ENCODE measurements at regions not wholly inside any gene's neighbourhood (a gene's known extent, or its start where the extent isn't known, plus 50 kb on each side); places are given as distances from the start of the nearest gene placed in this dataset.

DNA sequence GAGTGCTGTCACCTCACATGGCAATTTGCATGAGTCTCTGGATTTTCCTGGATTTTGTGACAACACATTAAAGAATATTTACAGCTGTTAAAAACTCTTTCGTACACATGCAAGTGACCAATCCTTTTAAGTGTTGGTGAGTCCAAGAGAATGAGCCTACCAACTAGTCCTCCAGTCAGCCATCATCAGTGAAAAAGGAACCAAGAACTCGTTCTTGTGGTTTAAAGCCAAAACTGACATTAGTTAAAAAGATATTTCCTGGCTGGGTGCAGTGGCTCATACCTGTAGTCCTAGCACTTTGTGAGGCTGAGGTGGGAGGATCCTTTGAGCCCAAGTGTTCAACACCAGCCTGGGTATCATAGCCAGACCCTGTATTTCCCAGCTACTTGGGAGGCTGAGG, 215.4 kb upstream of the ITGA4 start:
- TF ChIP-seq, protein P1, sequence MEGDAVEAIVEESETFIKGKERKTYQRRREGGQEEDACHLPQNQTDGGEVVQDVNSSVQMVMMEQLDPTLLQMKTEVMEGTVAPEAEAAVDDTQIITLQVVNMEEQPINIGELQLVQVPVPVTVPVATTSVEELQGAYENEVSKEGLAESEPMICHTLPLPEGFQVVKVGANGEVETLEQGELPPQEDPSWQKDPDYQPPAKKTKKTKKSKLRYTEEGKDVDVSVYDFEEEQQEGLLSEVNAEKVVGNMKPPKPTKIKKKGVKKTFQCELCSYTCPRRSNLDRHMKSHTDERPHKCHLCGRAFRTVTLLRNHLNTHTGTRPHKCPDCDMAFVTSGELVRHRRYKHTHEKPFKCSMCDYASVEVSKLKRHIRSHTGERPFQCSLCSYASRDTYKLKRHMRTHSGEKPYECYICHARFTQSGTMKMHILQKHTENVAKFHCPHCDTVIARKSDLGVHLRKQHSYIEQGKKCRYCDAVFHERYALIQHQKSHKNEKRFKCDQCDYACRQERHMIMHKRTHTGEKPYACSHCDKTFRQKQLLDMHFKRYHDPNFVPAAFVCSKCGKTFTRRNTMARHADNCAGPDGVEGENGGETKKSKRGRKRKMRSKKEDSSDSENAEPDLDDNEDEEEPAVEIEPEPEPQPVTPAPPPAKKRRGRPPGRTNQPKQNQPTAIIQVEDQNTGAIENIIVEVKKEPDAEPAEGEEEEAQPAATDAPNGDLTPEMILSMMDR (IDR thresholded peaks at IDR 0.05 in 2 of 3, conservative IDR thresholded peaks at IDR 0.05 in 1 of 3; ENCODE audit: borderline replicate concordance in 1 of 3, insufficient read depth in 1 of 3, low read depth in 2 of 3, low read length in 2 of 3), result no peak
- no peak for TF ChIP-seq POLR2A (IDR thresholded peaks at IDR 0.05; ENCODE audit: borderline replicate concordance, extremely low read depth, insufficient read depth, insufficient read length)
- TF ChIP-seq, protein P2, sequence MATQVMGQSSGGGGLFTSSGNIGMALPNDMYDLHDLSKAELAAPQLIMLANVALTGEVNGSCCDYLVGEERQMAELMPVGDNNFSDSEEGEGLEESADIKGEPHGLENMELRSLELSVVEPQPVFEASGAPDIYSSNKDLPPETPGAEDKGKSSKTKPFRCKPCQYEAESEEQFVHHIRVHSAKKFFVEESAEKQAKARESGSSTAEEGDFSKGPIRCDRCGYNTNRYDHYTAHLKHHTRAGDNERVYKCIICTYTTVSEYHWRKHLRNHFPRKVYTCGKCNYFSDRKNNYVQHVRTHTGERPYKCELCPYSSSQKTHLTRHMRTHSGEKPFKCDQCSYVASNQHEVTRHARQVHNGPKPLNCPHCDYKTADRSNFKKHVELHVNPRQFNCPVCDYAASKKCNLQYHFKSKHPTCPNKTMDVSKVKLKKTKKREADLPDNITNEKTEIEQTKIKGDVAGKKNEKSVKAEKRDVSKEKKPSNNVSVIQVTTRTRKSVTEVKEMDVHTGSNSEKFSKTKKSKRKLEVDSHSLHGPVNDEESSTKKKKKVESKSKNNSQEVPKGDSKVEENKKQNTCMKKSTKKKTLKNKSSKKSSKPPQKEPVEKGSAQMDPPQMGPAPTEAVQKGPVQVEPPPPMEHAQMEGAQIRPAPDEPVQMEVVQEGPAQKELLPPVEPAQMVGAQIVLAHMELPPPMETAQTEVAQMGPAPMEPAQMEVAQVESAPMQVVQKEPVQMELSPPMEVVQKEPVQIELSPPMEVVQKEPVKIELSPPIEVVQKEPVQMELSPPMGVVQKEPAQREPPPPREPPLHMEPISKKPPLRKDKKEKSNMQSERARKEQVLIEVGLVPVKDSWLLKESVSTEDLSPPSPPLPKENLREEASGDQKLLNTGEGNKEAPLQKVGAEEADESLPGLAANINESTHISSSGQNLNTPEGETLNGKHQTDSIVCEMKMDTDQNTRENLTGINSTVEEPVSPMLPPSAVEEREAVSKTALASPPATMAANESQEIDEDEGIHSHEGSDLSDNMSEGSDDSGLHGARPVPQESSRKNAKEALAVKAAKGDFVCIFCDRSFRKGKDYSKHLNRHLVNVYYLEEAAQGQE (IDR thresholded peaks at IDR 0.05; ENCODE audit: low read depth), result no peak
- TF ChIP-seq SP1 (IDR thresholded peaks at IDR 0.05; ENCODE audit: low read depth), result no peak
- no peak for TF ChIP-seq POLR2AphosphoS5 (IDR thresholded peaks at IDR 0.05; ENCODE audit: low read depth, low read length)
- TF ChIP-seq, protein P3, sequence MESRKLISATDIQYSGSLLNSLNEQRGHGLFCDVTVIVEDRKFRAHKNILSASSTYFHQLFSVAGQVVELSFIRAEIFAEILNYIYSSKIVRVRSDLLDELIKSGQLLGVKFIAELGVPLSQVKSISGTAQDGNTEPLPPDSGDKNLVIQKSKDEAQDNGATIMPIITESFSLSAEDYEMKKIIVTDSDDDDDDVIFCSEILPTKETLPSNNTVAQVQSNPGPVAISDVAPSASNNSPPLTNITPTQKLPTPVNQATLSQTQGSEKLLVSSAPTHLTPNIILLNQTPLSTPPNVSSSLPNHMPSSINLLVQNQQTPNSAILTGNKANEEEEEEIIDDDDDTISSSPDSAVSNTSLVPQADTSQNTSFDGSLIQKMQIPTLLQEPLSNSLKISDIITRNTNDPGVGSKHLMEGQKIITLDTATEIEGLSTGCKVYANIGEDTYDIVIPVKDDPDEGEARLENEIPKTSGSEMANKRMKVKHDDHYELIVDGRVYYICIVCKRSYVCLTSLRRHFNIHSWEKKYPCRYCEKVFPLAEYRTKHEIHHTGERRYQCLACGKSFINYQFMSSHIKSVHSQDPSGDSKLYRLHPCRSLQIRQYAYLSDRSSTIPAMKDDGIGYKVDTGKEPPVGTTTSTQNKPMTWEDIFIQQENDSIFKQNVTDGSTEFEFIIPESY (IDR thresholded peaks at IDR 0.05; ENCODE audit: extremely low read depth, insufficient replicate concordance, low read length), result no peak
- no peak for TF ChIP-seq SIN3A (IDR thresholded peaks at IDR 0.05; ENCODE audit: low read depth)
- TF ChIP-seq RAD21 (IDR thresholded peaks at IDR 0.05; ENCODE audit: low read depth), result no peak

Measured in HCT116 (cell line).